HepG2 (cell line): ENCODE measurements at regions not wholly inside any gene's neighbourhood (a gene's known extent, or its start where the extent isn't known, plus 50 kb on each side); places are given as distances from the start of the nearest gene placed in this dataset.

ENCODE experiments used
- ARNT2 ChIP-seq: sonication (generic); formaldehyde crosslinking; IDR thresholded peaks from 2 replicates; pipeline ENCODE4 v1.8.0; 2022; ENCODE audit warnings: mild to moderate bottlenecking, low read depth, missing genetic modification reagents, moderate library complexity
- ATF3 ChIP-seq: sonication (generic); formaldehyde crosslinking; IDR thresholded peaks from 2 replicates; pipeline ENCODE4 v1.4.0; 2020; ENCODE audit warnings: missing genetic modification reagents
- BCL6 ChIP-seq: IDR thresholded peaks from 2 replicates; pipeline ENCODE4 v1.6.1; 2016; ENCODE audit warnings: missing genetic modification reagents, missing compliant biosample characterization
- BORCS8-MEF2B ChIP-seq: sonication (generic); formaldehyde crosslinking; IDR thresholded peaks from 2 replicates; pipeline ENCODE4 v1.8.0; 2022; ENCODE audit warnings: mild to moderate bottlenecking, missing genetic modification reagents
- HDAC6 ChIP-seq: fragments of 200-600 bp; sonication (generic); IDR thresholded peaks from 2 replicates; pipeline ENCODE4 v1.7.0; 2017; ENCODE audit warnings: mild to moderate bottlenecking, antibody characterized with exemption, low read length, low read depth
- MEF2D ChIP-seq: sonication (generic); formaldehyde crosslinking; IDR thresholded peaks from 2 replicates; pipeline ENCODE4 v1.5.1; 2020; ENCODE audit warnings: mild to moderate bottlenecking, missing genetic modification reagents
- MEIS2 ChIP-seq: sonication (generic); formaldehyde crosslinking; IDR thresholded peaks from 2 replicates; pipeline ENCODE4 v1.9.0; 2021; ENCODE audit warnings: mild to moderate bottlenecking, missing genetic modification reagents
- MTA1 ChIP-seq: sonication (generic); formaldehyde crosslinking; IDR thresholded peaks from 2 replicates; pipeline ENCODE4 v1.4.0; 2020; ENCODE audit warnings: missing genetic modification reagents, mild to moderate bottlenecking, borderline replicate concordance
- PAXIP1 ChIP-seq: sonication (generic); formaldehyde crosslinking; conservative IDR thresholded peaks from 2 replicates; pipeline ENCODE4 v1.4.0; 2020; ENCODE audit warnings: mild to moderate bottlenecking, missing genetic modification reagents, moderate library complexity
- SNAPC2 ChIP-seq: sonication (generic); formaldehyde crosslinking; IDR thresholded peaks from 2 replicates; pipeline ENCODE4 v1.8.1; 2022; ENCODE audit warnings: mild to moderate bottlenecking, missing genetic modification reagents
- SOX6 ChIP-seq, 2 experiments: fragments of 450-650 bp in 1 of 2; sonication (generic) in 1 of 2; formaldehyde crosslinking in 1 of 2; IDR thresholded peaks; 2 replicates each; pipeline versions ENCODE4 v1.4.0 to v1.6.1; 2017 to 2020; ENCODE audit warnings: antibody characterized with exemption in 1 of 2, mild to moderate bottlenecking in 1 of 2, missing genetic modification reagents in 1 of 2
- SP140L ChIP-seq: sonication (generic); formaldehyde crosslinking; IDR thresholded peaks from 2 replicates; pipeline ENCODE4 v1.4.0; 2020; ENCODE audit warnings: missing genetic modification reagents, borderline replicate concordance
- XBP1 ChIP-seq: sonication (generic); formaldehyde crosslinking; IDR thresholded peaks from 2 replicates; pipeline ENCODE4 v1.5.0; 2020; ENCODE audit warnings: missing genetic modification reagents
- ZEB1 ChIP-seq: IDR thresholded peaks from 2 replicates; pipeline ENCODE4 v1.6.1; 2012; ENCODE audit warnings: mild to moderate bottlenecking, low read depth, inconsistent platforms; ENCODE audit not compliant: insufficient replicate concordance
- ZNF292 ChIP-seq: sonication (generic); formaldehyde crosslinking; IDR thresholded peaks from 2 replicates; pipeline ENCODE4 v1.8.1; 2022; ENCODE audit warnings: mild to moderate bottlenecking, low read depth, missing genetic modification reagents, borderline replicate concordance
- ZNF670 ChIP-seq: sonication (generic); formaldehyde crosslinking; IDR thresholded peaks from 2 replicates; pipeline ENCODE4 v1.8.0; 2022; ENCODE audit warnings: mild to moderate bottlenecking, missing genetic modification reagents, borderline replicate concordance
- ZSCAN25 ChIP-seq: sonication (generic); formaldehyde crosslinking; IDR thresholded peaks from 2 replicates; pipeline ENCODE4 v1.8.0; 2022; ENCODE audit warnings: mild to moderate bottlenecking, missing genetic modification reagents
- TF ChIP-seq, protein P1 (sequence below): sonication (generic); formaldehyde crosslinking; IDR thresholded peaks from 2 replicates; pipeline ENCODE4 v1.5.1; 2020; ENCODE audit warnings: mild to moderate bottlenecking, missing genetic modification reagents, moderate library complexity
- TF ChIP-seq, protein P2 (sequence below): IDR thresholded peaks from 2 replicates; pipeline ENCODE4 v1.6.1; 2016; ENCODE audit warnings: control low read depth

- TF ChIP-seq SNAPC2 (CRISPR knock-in tag) (0 out of 2 replicates have a peak, but pooled peaks have one; percentile 72), SP140L (CRISPR knock-in tag) (0 out of 2 replicates have a peak, but pooled peaks have one; percentile 40), ARNT2 (peak; percentile 63; the same call in 1 of the 2 replicates), BORCS8-MEF2B (CRISPR knock-in tag) (peak; percentile 85; the same call in 1 of the 2 replicates), HDAC6 (no peak), PAXIP1 (peak; percentile 87), MTA1 (CRISPR knock-in tag) (peak; percentile 88), ZNF670 (CRISPR knock-in tag) (0 out of 2 replicates have a peak, but pooled peaks have one; percentile 32), MEF2D (CRISPR knock-in tag) (peak; percentile 94), ZSCAN25 (CRISPR knock-in tag) (peak; percentile 64; the same call in 1 of the 2 replicates), SOX6 (IDR thresholded peaks at IDR 0.05) (no peak), SOX6 (CRISPR knock-in tag; IDR thresholded peaks at IDR 0.05) (peak; percentile 97), XBP1 (CRISPR knock-in tag) (no peak), BCL6 (CRISPR knock-in tag) (peak; percentile 97), MEIS2 (CRISPR knock-in tag) (peak; percentile 97), ZNF292 (CRISPR knock-in tag) (peak; percentile 54; the same call in 1 of the 2 replicates), ATF3 (peak; percentile 61), ZEB1 (peak; percentile 78)
- TF ChIP-seq, protein P1, sequence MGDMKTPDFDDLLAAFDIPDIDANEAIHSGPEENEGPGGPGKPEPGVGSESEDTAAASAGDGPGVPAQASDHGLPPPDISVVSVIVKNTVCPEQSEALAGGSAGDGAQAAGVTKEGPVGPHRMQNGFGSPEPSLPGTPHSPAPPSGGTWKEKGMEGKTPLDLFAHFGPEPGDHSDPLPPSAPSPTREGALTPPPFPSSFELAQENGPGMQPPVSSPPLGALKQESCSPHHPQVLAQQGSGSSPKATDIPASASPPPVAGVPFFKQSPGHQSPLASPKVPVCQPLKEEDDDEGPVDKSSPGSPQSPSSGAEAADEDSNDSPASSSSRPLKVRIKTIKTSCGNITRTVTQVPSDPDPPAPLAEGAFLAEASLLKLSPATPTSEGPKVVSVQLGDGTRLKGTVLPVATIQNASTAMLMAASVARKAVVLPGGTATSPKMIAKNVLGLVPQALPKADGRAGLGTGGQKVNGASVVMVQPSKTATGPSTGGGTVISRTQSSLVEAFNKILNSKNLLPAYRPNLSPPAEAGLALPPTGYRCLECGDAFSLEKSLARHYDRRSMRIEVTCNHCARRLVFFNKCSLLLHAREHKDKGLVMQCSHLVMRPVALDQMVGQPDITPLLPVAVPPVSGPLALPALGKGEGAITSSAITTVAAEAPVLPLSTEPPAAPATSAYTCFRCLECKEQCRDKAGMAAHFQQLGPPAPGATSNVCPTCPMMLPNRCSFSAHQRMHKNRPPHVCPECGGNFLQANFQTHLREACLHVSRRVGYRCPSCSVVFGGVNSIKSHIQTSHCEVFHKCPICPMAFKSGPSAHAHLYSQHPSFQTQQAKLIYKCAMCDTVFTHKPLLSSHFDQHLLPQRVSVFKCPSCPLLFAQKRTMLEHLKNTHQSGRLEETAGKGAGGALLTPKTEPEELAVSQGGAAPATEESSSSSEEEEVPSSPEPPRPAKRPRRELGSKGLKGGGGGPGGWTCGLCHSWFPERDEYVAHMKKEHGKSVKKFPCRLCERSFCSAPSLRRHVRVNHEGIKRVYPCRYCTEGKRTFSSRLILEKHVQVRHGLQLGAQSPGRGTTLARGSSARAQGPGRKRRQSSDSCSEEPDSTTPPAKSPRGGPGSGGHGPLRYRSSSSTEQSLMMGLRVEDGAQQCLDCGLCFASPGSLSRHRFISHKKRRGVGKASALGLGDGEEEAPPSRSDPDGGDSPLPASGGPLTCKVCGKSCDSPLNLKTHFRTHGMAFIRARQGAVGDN (CRISPR knock-in tag) = peak; percentile 44
- TF ChIP-seq, protein P2, sequence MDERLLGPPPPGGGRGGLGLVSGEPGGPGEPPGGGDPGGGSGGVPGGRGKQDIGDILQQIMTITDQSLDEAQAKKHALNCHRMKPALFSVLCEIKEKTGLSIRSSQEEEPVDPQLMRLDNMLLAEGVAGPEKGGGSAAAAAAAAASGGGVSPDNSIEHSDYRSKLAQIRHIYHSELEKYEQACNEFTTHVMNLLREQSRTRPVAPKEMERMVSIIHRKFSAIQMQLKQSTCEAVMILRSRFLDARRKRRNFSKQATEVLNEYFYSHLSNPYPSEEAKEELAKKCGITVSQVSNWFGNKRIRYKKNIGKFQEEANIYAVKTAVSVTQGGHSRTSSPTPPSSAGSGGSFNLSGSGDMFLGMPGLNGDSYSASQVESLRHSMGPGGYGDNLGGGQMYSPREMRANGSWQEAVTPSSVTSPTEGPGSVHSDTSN (CRISPR knock-in tag) = peak; percentile 71
Observed at GRCh38 chr2:15766303-15766861, 174.0 kb upstream of the MYCN start (continued).
